ENCODE measurements at regions not wholly inside any gene's neighbourhood (a gene's known extent, or its start where the extent isn't known, plus 50 kb on each side); places are given as distances from the start of the nearest gene placed in this dataset.

- DNase-seq: no peak
Observed at GRCh38 chr12:115495300-115495699, 782.2 kb downstream of the MED13L start.

- no peak for DNase-seq
Observed at GRCh38 chr12:115492553-115492952, 784.9 kb downstream of the MED13L start.

DNA sequence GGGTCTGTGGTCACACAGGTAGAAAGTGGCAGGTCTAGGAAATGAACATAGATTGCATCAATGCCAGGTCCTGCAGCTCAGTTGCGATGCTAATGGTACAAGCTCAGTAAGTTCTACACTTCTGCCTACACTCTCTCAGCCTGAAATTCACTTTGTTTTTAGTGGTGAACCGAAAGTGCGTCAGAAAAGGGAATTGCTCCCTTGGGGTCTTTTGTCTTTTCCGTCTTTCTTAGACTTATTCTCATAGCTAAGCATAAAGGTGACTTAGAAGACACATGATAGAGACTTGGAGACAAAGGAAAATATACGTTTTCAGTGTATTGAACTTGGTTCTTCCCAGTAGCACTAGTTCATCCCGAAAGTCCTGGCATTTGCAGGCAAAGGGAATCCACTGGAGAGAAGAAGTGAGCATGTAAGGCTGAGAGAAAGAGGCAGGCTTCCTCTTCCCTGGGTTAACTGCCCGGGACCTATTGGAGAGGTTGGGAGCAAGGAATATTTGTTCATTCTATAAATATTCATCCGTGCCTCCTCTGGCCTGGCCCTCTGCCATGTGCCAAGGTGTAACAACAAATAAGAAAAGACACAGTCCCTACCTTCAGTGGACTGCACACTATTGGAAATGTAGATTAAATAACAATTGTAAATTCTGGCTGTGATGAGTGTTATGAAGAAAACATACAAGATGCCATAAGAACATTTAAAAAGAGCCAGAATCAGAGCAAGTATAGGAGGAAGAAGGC, 785.8 kb downstream of the MED13L start:
- no peak for DNase-seq

DNA sequence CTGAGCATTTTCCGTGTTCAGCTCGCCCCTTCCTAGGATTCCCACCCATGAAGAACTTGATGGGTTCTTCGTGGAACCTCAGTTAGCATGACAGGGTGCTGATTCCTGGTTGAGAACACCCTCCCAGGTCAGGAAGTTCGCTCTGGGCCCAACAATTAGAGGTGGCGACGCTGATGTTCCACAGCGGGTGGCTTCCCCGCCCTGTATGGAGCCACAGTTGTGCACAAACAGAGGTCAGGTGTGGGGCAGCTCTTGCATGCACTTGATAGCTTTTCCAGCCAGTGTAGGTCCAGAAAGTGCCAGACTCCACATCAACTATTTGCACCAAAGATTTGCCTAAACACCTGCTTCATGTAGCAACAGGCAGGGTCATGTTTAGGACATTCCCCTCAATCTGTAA, 788.2 kb downstream of the MED13L start:
- no peak for DNase-seq

DNA sequence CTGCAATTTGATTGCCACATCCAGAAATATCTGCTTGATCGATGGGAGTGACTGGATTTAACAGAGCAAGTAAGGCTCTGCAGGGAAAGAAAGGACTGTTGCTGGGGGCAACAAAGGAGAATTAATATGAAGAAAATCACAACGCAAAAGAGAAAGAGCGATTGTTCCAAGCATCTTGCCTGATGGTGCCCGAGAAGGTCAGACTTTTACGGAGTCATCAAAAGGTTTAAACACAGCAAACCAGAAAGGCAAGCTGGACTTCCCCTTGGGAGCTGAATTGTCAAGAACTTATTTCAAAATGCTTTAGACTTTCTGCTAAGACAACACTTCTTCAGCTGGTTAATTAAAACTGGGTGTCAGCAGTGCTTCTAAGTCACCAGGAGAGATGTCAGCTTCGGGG, 791.5 kb downstream of the MED13L start:
- DNase-seq: no peak

DNA sequence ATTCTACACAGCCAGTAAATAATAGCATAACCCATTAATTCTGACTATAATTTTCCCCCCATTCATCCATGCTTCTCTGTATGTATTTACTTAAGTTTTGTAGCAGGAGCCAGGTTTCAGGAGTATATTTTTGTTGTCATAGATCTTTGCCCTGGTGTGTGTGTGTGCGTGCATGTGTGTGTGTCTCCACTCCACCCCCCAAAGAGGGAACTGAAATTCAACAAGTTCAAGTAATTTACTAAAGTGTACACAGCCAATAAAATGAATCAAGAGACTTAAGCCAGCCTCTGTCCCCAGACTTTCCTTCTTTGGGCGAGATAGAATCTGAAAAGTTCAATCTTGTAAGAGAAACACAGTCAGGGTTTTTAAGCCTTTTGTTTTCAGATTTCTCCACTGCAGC, 792.0 kb downstream of the MED13L start:
- DNase-seq: no peak

GRCh38 chr12:115482943-115483342, 794.5 kb downstream of the MED13L start:
- no peak for DNase-seq

- no peak for DNase-seq
Observed at GRCh38 chr12:115481141-115481540, 796.4 kb downstream of the MED13L start.

DNA sequence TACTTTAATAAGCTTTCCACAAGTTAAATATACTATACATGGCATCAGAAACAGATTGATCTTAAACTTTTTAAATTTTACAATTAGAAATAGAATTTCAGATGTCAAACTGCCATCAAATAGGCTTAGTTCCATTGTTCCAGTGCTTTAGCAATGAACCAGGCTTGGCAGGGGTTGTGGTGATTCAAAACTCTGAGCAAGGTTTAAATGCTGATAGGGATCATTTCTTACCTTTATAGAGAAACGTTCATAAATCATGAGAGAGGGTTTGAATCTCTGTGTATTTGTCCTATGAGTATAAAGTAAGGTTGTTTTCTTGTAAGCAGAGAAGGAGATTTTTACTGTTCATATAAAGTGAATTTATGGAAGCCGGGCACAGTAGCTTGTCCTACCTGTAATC, 794.5 kb upstream of the TBX3 start:
- no peak for DNase-seq

- DNase-seq: no peak
Observed at GRCh38 chr12:115474539-115475353, 790.8 kb upstream of the TBX3 start.

- no peak for DNase-seq
Observed at GRCh38 chr12:115473257-115473956, 789.4 kb upstream of the TBX3 start.

GRCh38 chr12:115472852-115473251, 788.9 kb upstream of the TBX3 start:
- DNase-seq: no peak

- DNase-seq: no peak
Observed at GRCh38 chr12:115470977-115471376, 787.0 kb upstream of the TBX3 start.

DNA sequence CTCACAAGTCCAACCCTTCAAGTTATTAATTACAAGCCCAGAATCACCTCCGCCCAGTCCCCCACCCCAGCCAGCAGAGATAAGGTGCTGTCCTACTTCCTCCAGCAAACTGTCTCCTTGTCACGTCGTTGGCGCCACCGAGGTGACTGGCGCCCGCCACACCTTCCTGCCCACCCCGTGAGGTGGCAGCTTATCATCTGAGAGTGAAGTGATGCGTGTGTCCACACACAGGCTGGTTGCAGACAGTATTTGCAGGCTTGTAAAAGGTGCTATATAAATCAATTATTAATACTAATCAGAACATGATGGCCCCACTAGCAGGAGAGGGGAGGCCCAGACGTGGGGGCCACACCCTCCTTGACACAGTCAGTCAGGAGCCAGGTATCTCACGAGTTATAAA, 786.6 kb upstream of the TBX3 start:
- DNase-seq: no peak

- no peak for DNase-seq
Observed at GRCh38 chr12:115468087-115468510, 784.1 kb upstream of the TBX3 start.

- DNase-seq: no peak
Observed at GRCh38 chr12:115467531-115467930, 783.6 kb upstream of the TBX3 start.

DNA sequence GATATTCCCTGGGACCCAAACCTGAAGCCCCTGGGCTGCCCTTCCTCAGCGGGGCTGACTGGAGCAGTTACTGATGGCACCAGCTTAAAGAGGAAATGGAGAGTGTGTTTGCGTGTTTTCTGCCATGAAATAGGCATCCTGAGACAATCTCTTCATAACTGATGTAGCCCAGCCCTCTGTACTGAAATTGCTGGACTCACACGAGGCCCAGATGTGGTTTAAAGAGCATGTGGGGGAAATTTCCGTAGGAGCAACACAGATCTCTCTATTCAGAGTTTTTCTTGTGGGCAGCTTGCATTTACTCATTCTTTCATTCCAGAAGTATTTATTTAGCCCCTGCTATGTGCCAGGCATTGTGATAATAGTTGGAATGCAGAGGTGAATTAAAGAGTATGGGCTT, 782.1 kb upstream of the TBX3 start:
- no peak for DNase-seq

DNA sequence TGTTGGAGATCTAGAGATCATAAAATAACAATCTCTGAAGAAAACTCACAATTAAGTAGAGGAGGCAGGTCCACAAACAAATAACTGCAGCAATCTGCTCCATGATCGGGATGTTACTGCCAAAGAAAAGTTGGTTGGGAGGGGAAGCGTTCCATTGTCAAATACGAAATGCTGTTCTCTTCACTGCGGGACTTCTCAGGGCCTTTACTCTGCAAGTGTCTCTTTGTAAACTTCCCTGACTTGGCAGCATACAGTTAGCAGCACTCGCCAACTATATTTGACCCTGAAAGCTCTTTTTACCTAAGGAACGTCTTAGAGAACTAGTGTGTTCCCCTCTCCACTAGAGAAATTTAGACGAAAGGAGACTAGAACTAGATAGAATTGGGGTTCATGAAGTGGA, 780.7 kb upstream of the TBX3 start:
- no peak for DNase-seq

- DNase-seq: no peak
Observed at GRCh38 chr12:115464111-115464581, 780.2 kb upstream of the TBX3 start.

DNA sequence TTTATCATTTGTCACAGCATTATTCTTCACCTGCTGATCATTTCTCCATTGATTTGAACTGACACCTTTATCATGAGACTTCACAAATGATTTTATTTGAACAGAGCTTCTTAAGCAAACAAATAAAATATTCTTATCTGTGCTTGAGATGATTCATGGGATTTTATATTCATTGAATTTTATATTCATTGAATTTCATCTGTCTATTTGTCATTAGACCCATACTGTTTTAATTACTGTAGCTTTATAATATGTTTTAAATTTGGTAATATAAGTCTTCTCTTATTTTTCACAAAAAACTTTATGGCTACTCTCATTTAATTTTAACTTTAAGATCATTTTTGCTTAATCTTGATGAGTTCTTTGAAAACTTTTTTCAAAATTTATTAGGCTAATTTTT, 777.4 kb upstream of the TBX3 start:
- no peak for DNase-seq

DNA sequence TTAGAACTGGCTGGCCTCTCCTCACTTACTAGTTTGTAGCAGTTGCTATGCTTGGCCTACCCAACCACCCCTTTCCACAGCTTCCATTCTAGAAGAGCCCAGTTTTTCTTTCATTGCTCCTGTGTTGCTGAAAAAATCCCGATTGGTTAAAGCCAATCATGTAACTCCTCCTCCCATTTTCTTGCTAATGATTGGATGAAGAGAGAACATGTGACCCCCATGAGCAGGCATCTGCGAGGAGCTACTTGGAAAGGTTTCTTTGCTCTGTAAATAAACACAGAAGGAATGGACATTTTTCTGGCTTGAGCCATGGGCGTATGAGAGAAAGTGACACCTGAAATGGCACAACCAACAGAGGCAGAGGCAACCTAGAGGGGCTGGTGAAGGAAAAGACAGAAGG, 773.8 kb upstream of the TBX3 start:
- DNase-seq: no peak

- DNase-seq: no peak
Observed at GRCh38 chr12:115456946-115457689, 773.1 kb upstream of the TBX3 start.

GRCh38 chr12:115455268-115455681, 771.3 kb upstream of the TBX3 start:
- DNase-seq: no peak
